SK-N-SH (cell line): ENCODE measurements at regions not wholly inside any gene's neighbourhood (a gene's known extent, or its start where the extent isn't known, plus 50 kb on each side); places are given as distances from the start of the nearest gene placed in this dataset.

Experiments used
- CTCF ChIP-seq: fragments of 200-600 bp; sonication (generic); IDR thresholded peaks from 2 replicates; pipeline ENCODE4 v1.6.1; 2017; ENCODE audit warnings: antibody characterized with exemption, mild to moderate bottlenecking, moderate library complexity
- EP300 ChIP-seq, 2 experiments: IDR thresholded peaks; 2 replicates each; pipeline versions ENCODE4 v1.4.0 to v1.6.1; 2012; ENCODE audit warnings: borderline replicate concordance in 1 of 2, low read depth in 1 of 2, low read length in 1 of 2
- FOSL2 ChIP-seq: IDR thresholded peaks from 2 replicates; pipeline ENCODE4 v1.4.0; 2012; ENCODE audit warnings: low read depth, mild to moderate bottlenecking, moderate library complexity, borderline replicate concordance
- FOXM1 ChIP-seq: IDR thresholded peaks from 2 replicates; pipeline ENCODE4 v1.4.0; 2012; ENCODE audit warnings: low read depth, mild to moderate bottlenecking
- MAX ChIP-seq: IDR thresholded peaks from 2 replicates; pipeline ENCODE4 v1.4.0; 2012; ENCODE audit warnings: low read depth
- POLR2AphosphoS5 ChIP-seq: IDR thresholded peaks from 2 replicates; pipeline ENCODE4 v1.6.1; 2012; ENCODE audit warnings: low read depth, low read length
- RAD21 ChIP-seq: IDR thresholded peaks from 2 replicates; pipeline ENCODE4 v1.6.1; 2012; ENCODE audit warnings: mild to moderate bottlenecking, low read length
- REST ChIP-seq: IDR thresholded peaks from 2 replicates; pipeline ENCODE4 v1.6.1; 2012; ENCODE audit warnings: mild to moderate bottlenecking, low read depth, low read length, moderate library complexity
- USF2 ChIP-seq: fragments of 150-350 bp; IDR thresholded peaks from 2 replicates; pipeline ENCODE4 v1.6.1; 2017; ENCODE audit warnings: antibody characterized with exemption, low read length, low read depth, borderline replicate concordance
- YY1 ChIP-seq: IDR thresholded peaks from 2 replicates; pipeline ENCODE4 v1.4.0; 2012; ENCODE audit warnings: low read depth, mild to moderate bottlenecking
- ZBTB33 ChIP-seq: IDR thresholded peaks from 2 replicates; pipeline ENCODE4 v1.4.0; 2012; ENCODE audit warnings: low read depth, borderline replicate concordance

- TF ChIP-seq RAD21 (no peak), CTCF (no peak), FOXM1 (no peak), REST (no peak), FOSL2 (no peak), POLR2AphosphoS5 (no peak), YY1 (no peak), MAX (no peak), USF2 (no peak), EP300 (IDR thresholded peaks at IDR 0.05; ENCODE audit: borderline replicate concordance in 1 of 2, low read depth in 1 of 2, low read length in 1 of 2) (no peak), ZBTB33 (no peak)
Observed at GRCh38 chr6:121984956-121985355, 414.5 kb upstream of the HSF2 start.
